Naive thymus-derived CD8-positive, alpha-beta T cell (primary cell): ENCODE measurements at regions not wholly inside any gene's neighbourhood (a gene's known extent, or its start where the extent isn't known, plus 50 kb on each side); places are given as distances from the start of the nearest gene placed in this dataset.

Experiments
- ATAC-seq, 2 donors: fragments of 150-1000 bp; cut with Tn5 transposase in 1 of 2; sonication (Bioruptor Pico), chemical (Tn5 transposase) in 1 of 2; 1 replicate in 1 of 2; 2 replicates in 1 of 2; pipeline ENCODE4 v1.10.0; 2021; ENCODE audit warnings: mild to moderate bottlenecking in 2 of 2, moderate library complexity in 2 of 2
- POLR2A ChIA-PET: fragments of 350-600 bp; sonication (Branson Sonifier 250); formaldehyde crosslinking; loops from one replicate; lab custom pipeline; 2021; ENCODE audit warnings: antibody characterized with exemption; lab: Charles Lee
- DNase-seq, 10 donors: peaks; one replicate each; pipeline versions ENCODE4 v3.0.0 to v3.0.0-alpha.2; 2020 to 2022
- H3K27ac Mint-ChIP-seq, 10 donors: one replicate each; pipeline ENCODE4 v1.8.0; 2020 to 2022; ENCODE audit warnings: mild to moderate bottlenecking in 10 of 10, mixed read lengths in 10 of 10, moderate library complexity in 4 of 10, inconsistent platforms in 1 of 10
- H3K27me3 Mint-ChIP-seq, 5 donors: one replicate each; pipeline ENCODE4 v1.8.0; 2021 to 2022; ENCODE audit warnings: mixed read lengths in 5 of 5
- H3K36me3 Mint-ChIP-seq, 3 donors: one replicate each; pipeline ENCODE4 v1.8.0; 2020 to 2022; ENCODE audit warnings: mixed read lengths in 3 of 3, mild to moderate bottlenecking in 2 of 3, inconsistent platforms in 1 of 3
- H3K4me1 Mint-ChIP-seq, 4 donors: one replicate each; pipeline ENCODE4 v1.8.0; 2021 to 2022; ENCODE audit warnings: mixed read lengths in 4 of 4
- H3K4me3 Mint-ChIP-seq, 10 donors: one replicate each; pipeline ENCODE4 v1.8.0; 2020 to 2022; ENCODE audit warnings: mild to moderate bottlenecking in 10 of 10, mixed read lengths in 10 of 10, moderate library complexity in 6 of 10, inconsistent platforms in 1 of 10
- H3K9me3 Mint-ChIP-seq, 9 donors: one replicate each; pipeline ENCODE4 v1.8.0; 2020 to 2022; ENCODE audit warnings: mixed read lengths in 9 of 9, mild to moderate bottlenecking in 3 of 9, inconsistent platforms in 1 of 9, moderate library complexity in 1 of 9

DNA sequence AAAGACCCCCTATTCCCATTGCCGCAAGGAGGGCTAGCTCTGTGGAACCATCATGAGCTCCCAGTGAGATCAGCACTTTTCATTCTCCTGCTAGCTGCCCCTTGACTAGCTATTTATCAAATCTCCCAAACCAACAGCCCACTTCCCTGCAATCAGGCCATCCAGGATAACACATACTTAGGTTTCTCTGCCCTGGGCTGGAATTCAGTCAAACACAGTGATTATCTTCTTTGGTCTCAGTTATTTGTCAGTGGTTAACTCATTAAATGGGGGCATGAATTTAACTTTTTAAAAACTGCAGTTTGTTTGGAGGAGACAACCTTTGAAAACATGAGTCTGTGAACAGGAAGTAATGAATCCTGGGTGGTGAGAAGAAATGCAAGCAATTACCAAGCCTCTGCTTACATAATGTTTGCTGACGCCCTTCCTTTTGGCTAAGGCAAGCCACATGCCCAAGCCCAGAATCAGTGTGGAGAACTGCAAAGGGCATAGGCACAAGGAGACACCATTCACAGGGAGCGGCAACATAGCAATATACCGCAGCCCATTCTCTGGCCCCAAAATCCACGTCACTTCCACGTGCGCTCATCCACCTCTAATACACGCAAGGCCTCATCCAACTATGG is 275.0 kb downstream of the DRD1 start:
- Mint-ChIP-seq H3K4me3 (no peak overlapping the region), H3K36me3 (no peaks in the 10 kb centered on the region), H3K27ac (no peak overlapping the region), H3K9me3 (no peaks in the 10 kb centered on the region), H3K4me1 (no peaks in the 10 kb centered on the region), H3K27me3 (peaks cover 1 to 28% (median 3%) of the 10 kb centered on the region in 5 donors)
- POLR2A ChIA-PET: no interaction called here
- ATAC-seq (no peak), DNase-seq (no peak)

DNA sequence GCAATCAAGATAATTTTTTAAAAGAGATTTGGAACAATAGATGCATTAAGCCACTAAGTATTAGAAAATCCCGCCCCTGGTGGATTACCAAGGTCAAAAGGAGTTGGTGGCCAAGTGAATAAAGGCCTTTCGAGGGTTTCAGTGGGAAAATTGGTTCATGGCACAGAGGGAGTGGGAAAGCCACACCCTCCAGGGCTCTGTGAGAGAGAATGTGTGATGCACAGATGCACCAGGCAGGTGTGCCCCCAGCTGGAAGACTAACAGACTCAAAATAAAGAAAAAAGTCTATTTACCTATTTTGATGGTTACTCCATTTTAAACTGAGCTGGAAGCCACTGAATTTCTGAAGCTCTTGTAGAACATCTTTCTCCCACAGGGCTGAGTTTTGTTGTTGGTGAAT is 278.0 kb downstream of the DRD1 start:
- no peak for DNase-seq
- Mint-ChIP-seq H3K4me1 (no peaks in the 10 kb centered on the region), H3K9me3 (no peaks in the 10 kb centered on the region), H3K27me3 (peaks cover 0 to 44% (median 5%) of the 10 kb centered on the region in 5 donors), H3K27ac (no peak overlapping the region), H3K36me3 (no peaks in the 10 kb centered on the region), H3K4me3 (no peak overlapping the region)
- ATAC-seq: no peak
- POLR2A ChIA-PET: no interaction called here

GRCh38 chr5:175163586-175164275 is 280.3 kb downstream of the DRD1 start:
- Mint-ChIP-seq H3K36me3 (no peaks in the 10 kb centered on the region), H3K27me3 (peaks cover 0 to 47% (median 5%) of the 10 kb centered on the region in 5 donors), H3K4me1 (no peaks in the 10 kb centered on the region), H3K9me3 (no peaks in the 10 kb centered on the region), H3K4me3 (no peak overlapping the region), H3K27ac (no peak overlapping the region)
- ATAC-seq: no peak
- DNase-seq: no peak
- POLR2A ChIA-PET: no interaction called here

DNA sequence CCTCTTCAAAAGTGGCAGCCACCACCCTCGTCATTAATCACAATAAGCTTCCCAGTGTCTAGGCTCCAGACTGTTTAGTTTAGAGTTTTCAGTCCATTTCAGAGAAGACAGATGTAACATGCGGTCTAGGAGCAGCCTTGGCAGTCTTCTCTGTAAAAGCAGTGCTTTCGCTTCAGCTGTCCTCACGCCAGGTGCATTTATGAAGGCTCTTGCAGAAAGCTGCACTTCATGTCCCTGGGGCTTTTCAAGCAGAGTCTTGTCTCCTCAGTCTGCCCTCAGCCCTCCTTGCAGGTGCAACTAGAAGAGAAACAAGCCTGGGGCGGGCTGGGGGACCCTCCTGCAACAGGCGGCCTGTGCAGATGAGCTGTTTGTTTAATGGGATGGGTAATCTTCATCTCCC is 281.9 kb downstream of the DRD1 start:
- DNase-seq (no peak), ATAC-seq (no peak)
- Mint-ChIP-seq H3K9me3 (no peaks in the 10 kb centered on the region), H3K4me1 (no peaks in the 10 kb centered on the region), H3K27ac (no peak overlapping the region), H3K27me3 (peaks cover 0 to 41% (median 5%) of the 10 kb centered on the region in 5 donors), H3K36me3 (no peaks in the 10 kb centered on the region), H3K4me3 (no peak overlapping the region)
- POLR2A ChIA-PET: no interaction called here

DNA sequence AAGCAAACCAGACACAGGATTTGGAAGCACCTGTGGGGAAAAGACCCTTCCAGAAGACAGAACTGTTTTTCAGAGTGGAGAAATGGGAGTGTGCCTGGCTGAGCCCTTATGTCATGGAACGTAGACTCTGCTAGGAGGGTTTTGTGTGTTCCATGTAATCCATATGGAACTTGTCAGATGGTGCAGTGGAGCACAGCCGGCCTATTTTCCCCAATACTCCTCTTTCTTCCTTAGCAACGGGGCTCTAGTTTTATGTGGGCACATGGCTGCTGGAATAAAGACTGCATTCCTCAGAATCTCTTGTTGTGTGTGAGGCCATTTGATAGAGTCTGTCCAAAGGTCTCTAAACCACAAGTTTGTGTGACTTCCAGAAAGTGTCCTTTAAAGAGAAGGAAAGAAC is 284.0 kb downstream of the DRD1 start:
- Mint-ChIP-seq H3K27ac (no peak overlapping the region), H3K36me3 (no peaks in the 10 kb centered on the region), H3K9me3 (no peaks in the 10 kb centered on the region), H3K27me3 (peaks cover 0 to 26% (median 7%) of the 10 kb centered on the region in 5 donors), H3K4me3 (no peak overlapping the region), H3K4me1 (no peaks in the 10 kb centered on the region)
- POLR2A ChIA-PET: no interaction called here
- DNase-seq (no peak), ATAC-seq (no peak)

DNA sequence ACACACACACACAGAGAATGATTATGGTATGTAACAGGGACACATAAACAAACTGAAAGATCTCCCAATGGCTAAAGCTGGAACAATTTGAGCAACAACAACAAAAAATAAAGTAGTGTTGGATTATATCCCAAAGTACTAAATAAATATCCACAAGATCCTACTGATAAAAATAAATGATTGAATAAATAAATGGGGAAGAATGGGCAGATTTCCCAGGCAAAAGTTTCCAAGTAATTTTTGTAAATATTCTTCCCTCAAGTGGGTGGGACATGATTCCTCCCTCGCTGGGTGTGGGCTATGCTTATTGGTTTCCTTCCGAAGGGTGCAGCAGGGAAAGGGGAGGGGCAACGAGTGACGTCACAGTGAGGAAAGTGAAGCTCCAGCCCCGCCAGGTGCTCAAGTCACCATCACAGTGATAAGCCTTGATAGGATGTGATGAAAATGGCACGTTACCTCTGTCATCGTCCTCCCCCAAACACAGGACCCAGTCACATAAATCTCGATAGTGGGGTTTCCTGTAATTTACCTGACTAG is 295.3 kb downstream of the DRD1 start:
- ATAC-seq (no peak), DNase-seq (no peak)
- H3K9me3 Mint-ChIP-seq: peaks cover 6 to 62% (median 32%) of the 10 kb centered on the region in 9 donors
- no peak overlapping the region for H3K4me3 Mint-ChIP-seq
- peaks cover 2 to 13% (median 3%) of the 10 kb centered on the region in 5 donors for H3K27me3 Mint-ChIP-seq
- peaks cover 0 to 38% (median 0%) of the 10 kb centered on the region in 3 donors for H3K36me3 Mint-ChIP-seq
- no peak overlapping the region for H3K27ac Mint-ChIP-seq
- POLR2A ChIA-PET: no interaction called here
- no peaks in the 10 kb centered on the region for H3K4me1 Mint-ChIP-seq

DNA sequence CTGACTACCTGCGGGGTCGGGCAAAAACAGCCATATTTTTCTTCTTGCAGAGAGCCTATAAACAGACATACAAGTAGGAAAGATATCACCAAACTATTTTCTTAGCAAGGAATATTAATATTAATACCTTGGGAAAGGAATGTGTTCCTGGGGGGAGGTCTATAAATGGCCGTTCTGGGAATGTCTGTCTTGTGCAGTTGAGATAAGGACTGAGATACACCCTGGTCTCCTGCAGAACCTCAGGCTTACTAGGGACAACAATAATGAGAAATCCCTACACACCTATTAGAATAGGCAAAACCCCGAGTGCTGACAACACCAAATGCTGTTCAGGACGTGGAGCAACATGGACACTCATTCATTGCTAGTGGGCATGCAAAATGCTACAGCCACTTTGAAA is 297.2 kb downstream of the DRD1 start:
- H3K4me1 Mint-ChIP-seq: no peaks in the 10 kb centered on the region
- H3K9me3 Mint-ChIP-seq: peaks cover 11 to 67% (median 35%) of the 10 kb centered on the region in 9 donors
- no peak overlapping the region for H3K27ac Mint-ChIP-seq
- no peak overlapping the region for H3K4me3 Mint-ChIP-seq
- H3K27me3 Mint-ChIP-seq: peaks cover 0 to 5% (median 1%) of the 10 kb centered on the region in 5 donors
- POLR2A ChIA-PET: no interaction called here
- peaks cover 0 to 31% (median 4%) of the 10 kb centered on the region in 3 donors for H3K36me3 Mint-ChIP-seq
- DNase-seq: no peak
- ATAC-seq: no peak

GRCh38 chr5:175141421-175141820 is 302.6 kb downstream of the DRD1 start:
- POLR2A ChIA-PET: no interaction called here
- no peak overlapping the region for H3K27ac Mint-ChIP-seq
- ATAC-seq: no peak
- H3K9me3 Mint-ChIP-seq: peaks cover 10 to 62% (median 31%) of the 10 kb centered on the region in 9 donors
- no peak for DNase-seq
- H3K27me3 Mint-ChIP-seq: peaks cover 0 to 2% (median 0%) of the 10 kb centered on the region in 5 donors
- H3K4me1 Mint-ChIP-seq: no peaks in the 10 kb centered on the region
- no peak overlapping the region for H3K4me3 Mint-ChIP-seq
- peaks cover 0 to 25% (median 4%) of the 10 kb centered on the region in 3 donors for H3K36me3 Mint-ChIP-seq

- peaks cover 0 to 11% (median 5%) of the 10 kb centered on the region in 5 donors for H3K27me3 Mint-ChIP-seq
- ATAC-seq (no peak), DNase-seq (no peak)
- no peak overlapping the region for H3K27ac Mint-ChIP-seq
- no peak overlapping the region for H3K4me3 Mint-ChIP-seq
- POLR2A ChIA-PET: no interaction called here
- H3K36me3 Mint-ChIP-seq: peaks cover 0 to 12% (median 0%) of the 10 kb centered on the region in 3 donors
- peaks cover 0 to 18% (median 10%) of the 10 kb centered on the region in 9 donors for H3K9me3 Mint-ChIP-seq
- H3K4me1 Mint-ChIP-seq: no peaks in the 10 kb centered on the region
These were observed 310.8 kb downstream of the DRD1 start for GRCh38 chr5:175133185-175133584.

GRCh38 chr5:175131432-175131831 is 312.6 kb downstream of the DRD1 start:
- Mint-ChIP-seq H3K27ac (no peak overlapping the region), H3K4me1 (no peaks in the 10 kb centered on the region)

DNA sequence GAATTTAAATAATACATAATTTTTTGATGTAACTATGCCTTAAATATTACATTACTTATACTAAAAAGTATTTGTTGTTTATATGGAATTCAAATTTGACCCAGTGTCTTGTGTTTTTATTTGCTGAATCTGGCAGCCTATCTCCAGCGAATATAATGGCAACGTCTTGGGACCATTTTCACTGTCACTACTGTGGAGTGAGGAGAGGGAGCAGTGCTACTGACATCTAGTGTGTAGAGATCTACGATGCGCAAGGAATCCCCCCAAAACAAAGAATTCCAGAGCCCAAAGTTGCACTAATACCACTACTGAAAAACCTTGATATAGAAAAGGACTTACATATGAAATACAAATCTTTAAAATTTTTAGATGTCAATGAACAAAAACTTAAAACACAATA is 314.4 kb downstream of the DRD1 start:
- POLR2A ChIA-PET: no interaction called here
- H3K27me3 Mint-ChIP-seq: peaks cover 0 to 5% (median 3%) of the 10 kb centered on the region in 5 donors
- H3K4me3 Mint-ChIP-seq: no peak overlapping the region
- peaks cover 0 to 4% (median 0%) of the 10 kb centered on the region in 9 donors for H3K9me3 Mint-ChIP-seq
- no peaks in the 10 kb centered on the region for H3K36me3 Mint-ChIP-seq
- ATAC-seq (no peak), DNase-seq (no peak)
- no peak overlapping the region for H3K27ac Mint-ChIP-seq
- H3K4me1 Mint-ChIP-seq: no peaks in the 10 kb centered on the region

More at GRCh38 chr5:175131432-175131831, 312.6 kb downstream of the DRD1 start:
- Mint-ChIP-seq H3K27me3 (peaks cover 0 to 9% (median 5%) of the 10 kb centered on the region in 5 donors), H3K9me3 (peaks cover 0 to 16% (median 9%) of the 10 kb centered on the region in 9 donors), H3K4me3 (no peak overlapping the region), H3K36me3 (peaks cover 0 to 9% (median 0%) of the 10 kb centered on the region in 3 donors)
- DNase-seq (no peak), ATAC-seq (no peak)
- POLR2A ChIA-PET: no interaction called here

- POLR2A ChIA-PET: no interaction called here
- no peak for ATAC-seq
- peaks cover 0 to 4% (median 0%) of the 10 kb centered on the region in 9 donors for H3K9me3 Mint-ChIP-seq
- no peak overlapping the region for H3K4me3 Mint-ChIP-seq
- H3K4me1 Mint-ChIP-seq: no peaks in the 10 kb centered on the region
- DNase-seq: no peak
- no peaks in the 10 kb centered on the region for H3K36me3 Mint-ChIP-seq
- peaks cover 0 to 9% (median 3%) of the 10 kb centered on the region in 5 donors for H3K27me3 Mint-ChIP-seq
- H3K27ac Mint-ChIP-seq: no peak overlapping the region
These were observed 314.9 kb downstream of the DRD1 start for GRCh38 chr5:175129121-175129520.

DNA sequence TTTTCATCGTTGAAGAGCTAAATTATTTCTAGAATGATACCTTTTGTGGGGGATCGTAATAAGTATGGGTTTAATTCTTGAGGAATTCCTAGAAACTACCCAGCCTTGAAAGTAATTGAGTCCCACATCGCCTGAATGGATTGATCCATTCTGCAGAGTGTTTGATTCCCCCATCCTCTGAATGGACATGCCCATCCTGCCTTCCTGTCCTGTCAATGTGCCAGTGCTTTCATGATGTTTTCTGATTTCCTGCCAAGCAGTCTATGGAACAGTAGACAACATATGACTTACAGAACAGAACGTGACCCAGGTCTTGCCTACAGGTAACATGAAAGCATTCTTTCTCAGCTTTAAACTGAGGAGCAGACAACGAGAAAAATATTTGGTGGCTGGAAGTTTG is 319.2 kb downstream of the DRD1 start:
- Mint-ChIP-seq H3K4me1 (no peaks in the 10 kb centered on the region), H3K27me3 (peaks cover 0 to 23% (median 8%) of the 10 kb centered on the region in 5 donors)

More for the DNA sequence above, 319.2 kb downstream of the DRD1 start:
- Mint-ChIP-seq H3K36me3 (peaks cover 0 to 6% (median 0%) of the 10 kb centered on the region in 3 donors), H3K27ac (no peak overlapping the region), H3K4me3 (no peak overlapping the region), H3K9me3 (peaks cover 0 to 16% (median 0%) of the 10 kb centered on the region in 9 donors)
- DNase-seq: no peak
- ATAC-seq: no peak
- POLR2A ChIA-PET: no interaction called here
